HG02840 (cell line): ENCODE measurements at regions not wholly inside any gene's neighbourhood (a gene's known extent, or its start where the extent isn't known, plus 50 kb on each side); places are given as distances from the start of the nearest gene placed in this dataset.

Experiments
- ATAC-seq: cut with Tn5 transposase; IDR thresholded peaks from one replicate; pipeline ENCODE4 v1.9.1; 2021; ENCODE audit warnings: mild to moderate bottlenecking, moderate library complexity, moderate number of reproducible peaks; ENCODE audit not compliant: unreplicated experiment, low FRiP score

GRCh38 chr5:6274846-6275543, 103.4 kb downstream of the MED10 start:
- ATAC-seq, result no peak

GRCh38 chr5:6273749-6274148, 104.6 kb downstream of the MED10 start:
- ATAC-seq, result no peak

- ATAC-seq, result no peak
Measured at GRCh38 chr5:6273090-6273735, 105.1 kb downstream of the MED10 start.

DNA sequence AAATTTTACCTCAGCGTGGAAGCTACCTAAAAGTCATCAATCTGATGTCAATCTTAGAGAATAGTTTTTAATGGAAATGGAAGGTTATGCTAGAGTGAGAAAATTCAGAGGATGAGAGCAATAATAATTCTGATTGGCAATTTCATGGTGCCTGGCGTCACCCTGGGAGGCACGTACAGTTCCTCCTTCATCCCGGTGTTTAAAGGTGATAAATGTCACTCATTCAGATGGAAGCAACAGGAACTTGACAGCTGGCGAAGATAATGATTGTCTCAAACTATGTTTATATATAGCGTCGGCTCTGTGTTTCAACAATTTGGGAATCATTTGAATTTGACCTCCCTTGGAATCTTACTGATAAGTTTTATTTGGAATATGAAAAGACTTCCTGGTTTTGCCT, 108.4 kb downstream of the MED10 start:
- no peak for ATAC-seq

DNA sequence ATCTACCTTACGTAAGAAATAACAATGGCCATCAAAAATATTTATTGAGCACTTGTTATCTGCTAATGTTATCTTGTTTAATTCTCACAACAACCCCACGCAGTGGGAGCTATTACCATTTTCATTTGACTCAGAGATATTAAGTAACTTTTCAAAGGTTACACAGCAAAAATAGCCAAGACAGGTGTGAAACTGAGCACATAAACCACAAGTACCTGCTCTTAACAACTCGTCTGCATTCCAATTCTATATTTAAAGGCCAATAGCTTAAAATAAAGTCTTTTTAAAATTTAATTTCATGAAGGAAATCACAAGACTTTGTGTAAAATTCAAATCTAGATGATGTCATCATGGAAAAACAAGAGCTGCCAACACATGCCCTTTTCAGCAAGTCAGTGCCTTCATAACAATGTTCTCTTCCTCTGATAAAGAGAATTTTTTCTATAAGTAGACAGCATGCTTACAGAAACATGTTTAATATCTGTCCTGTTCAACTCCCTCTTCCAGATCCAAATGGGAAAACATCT, 111.6 kb downstream of the MED10 start:
- no peak for ATAC-seq

GRCh38 chr5:6264394-6264793, 114.0 kb downstream of the MED10 start:
- ATAC-seq, result no peak

- no peak for ATAC-seq
Measured at GRCh38 chr5:6262651-6263363, 115.5 kb downstream of the MED10 start.

- ATAC-seq, result no peak
Measured at GRCh38 chr5:6261668-6262067, 116.7 kb downstream of the MED10 start.

GRCh38 chr5:6261256-6261655, 117.1 kb downstream of the MED10 start:
- no peak for ATAC-seq

DNA sequence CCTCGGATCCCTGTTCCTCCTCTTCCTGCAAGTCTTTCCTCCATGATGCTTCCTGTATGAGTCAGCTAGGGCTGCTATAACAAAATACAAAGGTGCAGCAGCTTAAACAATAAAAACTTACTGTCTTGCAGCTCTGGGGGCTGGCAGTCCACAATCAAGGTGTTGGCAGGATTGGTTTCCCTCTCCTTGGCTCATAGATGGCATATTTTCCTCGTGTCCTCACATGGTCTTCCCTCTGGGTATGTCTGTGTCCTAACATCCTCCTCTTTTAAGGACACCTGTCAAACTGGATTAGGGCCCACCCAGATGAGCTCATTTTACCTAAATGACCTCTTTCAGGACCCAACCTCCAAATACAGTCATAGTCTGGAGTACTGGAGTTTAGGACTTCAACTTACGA, 117.5 kb downstream of the MED10 start:
- no peak for ATAC-seq

DNA sequence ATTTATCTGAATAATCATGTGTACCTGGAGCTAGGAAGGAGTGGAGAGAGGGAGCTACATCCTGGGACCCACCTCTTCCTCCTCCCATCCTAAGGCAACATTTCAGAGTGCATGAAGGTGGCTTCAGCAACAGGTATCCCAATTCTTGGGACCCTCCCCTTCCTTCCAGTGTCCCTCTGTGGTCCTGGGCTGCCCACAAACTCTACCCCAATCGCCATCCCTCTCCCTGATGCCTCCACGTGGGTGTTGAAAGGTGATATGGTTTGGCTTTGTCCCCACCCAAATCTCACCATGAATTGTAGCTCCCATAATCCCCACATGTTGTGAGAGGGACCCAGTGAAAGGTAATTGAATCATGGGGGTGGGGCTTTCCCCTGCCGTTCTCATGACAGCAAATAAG, 121.4 kb downstream of the MED10 start:
- no peak for ATAC-seq

DNA sequence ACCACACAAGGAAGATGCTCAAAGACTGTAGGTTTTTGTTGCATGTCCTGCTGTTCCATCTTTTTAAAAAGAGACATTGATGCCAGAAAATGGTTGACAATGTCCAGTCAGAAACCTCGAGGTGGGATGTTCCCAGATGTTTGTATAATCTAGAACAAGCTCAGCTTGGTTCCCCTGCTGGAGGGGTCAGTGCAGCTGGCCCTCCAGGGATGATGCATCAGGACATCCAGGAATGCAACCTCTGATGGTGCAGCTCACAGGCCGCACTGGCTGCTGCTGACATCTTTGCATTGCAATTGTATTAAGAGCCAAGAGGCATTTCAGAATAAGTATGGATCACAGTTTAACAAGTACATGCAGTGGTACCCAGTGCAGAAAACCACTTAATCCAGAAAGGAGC, 122.4 kb downstream of the MED10 start:
- no peak for ATAC-seq

DNA sequence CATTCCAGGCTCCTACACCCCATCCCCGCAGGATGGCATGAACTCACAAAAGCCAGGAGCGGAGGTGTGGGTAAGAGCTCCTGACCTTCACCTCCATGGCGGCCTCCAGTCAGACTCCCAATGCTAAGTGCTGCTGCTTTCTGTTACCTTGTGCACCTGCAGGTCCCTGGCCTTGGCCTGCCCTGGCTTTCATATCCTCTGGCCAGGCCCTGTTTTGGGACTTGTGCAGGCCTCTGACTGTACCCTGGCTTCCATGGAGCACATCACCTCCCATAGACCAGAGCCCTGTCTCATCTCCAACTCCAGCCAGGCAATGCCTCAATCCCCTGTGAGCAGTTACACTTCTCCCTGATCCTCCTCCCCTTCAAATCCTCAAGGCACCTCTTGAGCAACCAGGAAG, 124.5 kb downstream of the MED10 start:
- no peak for ATAC-seq

DNA sequence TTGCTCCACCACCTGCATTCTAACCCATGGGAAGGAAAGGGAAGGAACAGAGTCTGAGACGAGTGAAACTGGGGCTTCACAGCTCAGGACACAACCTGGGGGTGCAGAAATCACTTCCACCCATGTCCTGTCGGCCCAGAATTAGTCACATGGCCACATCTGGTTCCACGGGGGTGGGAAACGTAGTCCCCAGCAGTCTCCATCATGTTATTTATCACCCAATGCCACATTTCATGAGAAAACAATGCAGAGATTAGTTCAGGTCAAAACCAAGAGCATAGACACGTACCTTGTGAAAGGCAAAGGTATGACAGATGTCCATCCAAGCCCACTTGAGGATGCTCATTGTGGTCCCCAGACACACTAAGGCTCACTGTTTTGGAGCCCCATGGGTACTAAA, 125.1 kb downstream of the MED10 start:
- no peak for ATAC-seq

- no peak for ATAC-seq
Measured at GRCh38 chr5:6252581-6252980, 125.8 kb downstream of the MED10 start.

DNA sequence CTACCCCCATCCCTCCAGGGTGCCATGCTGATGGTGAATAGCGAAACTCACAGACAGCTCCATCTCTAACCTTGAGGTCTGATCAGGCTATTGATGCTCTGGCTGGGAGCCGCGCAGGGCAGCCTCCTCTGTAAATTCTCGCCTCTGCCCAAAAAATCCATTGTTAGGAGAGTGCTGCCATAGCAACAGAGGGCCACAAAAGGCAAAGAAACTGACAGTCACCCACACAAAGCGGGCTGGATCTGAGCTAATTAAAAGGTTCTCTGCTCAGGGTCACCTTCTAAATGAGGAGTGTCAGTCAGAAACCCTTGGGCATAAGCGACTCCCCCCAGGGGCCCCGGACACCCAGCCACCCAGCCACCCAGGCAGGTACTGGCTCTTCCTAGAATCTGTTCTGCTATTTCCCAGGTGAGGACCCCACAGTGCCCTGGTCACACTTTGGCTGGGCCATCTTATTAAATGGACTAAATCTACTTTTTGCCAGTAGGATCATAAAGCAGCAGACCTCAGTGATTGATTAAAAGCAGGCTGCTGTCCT, 126.7 kb downstream of the MED10 start:
- no peak for ATAC-seq

GRCh38 chr5:6250121-6250520, 128.2 kb downstream of the MED10 start:
- ATAC-seq, result no peak

DNA sequence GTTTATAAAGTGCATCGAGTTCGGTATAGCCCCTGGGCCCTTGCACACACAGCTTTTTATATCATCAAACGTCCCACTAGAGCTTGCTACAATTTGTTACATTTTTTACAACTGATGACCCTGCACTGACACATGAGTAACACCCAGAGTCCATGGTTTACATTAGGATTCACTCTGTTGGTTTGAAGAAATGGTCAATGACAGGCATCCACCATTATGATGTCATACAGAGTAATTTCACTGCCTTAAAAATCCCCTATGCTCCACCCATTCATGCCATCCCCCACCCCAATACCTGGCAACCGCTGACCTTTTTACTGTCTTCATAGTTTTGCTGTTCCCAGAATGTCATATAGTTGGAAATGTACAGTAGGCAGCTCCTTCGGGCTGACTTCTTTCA, 130.2 kb downstream of the MED10 start:
- no peak for ATAC-seq

GRCh38 chr5:6246820-6247437, 131.4 kb downstream of the MED10 start:
- ATAC-seq, result no peak

DNA sequence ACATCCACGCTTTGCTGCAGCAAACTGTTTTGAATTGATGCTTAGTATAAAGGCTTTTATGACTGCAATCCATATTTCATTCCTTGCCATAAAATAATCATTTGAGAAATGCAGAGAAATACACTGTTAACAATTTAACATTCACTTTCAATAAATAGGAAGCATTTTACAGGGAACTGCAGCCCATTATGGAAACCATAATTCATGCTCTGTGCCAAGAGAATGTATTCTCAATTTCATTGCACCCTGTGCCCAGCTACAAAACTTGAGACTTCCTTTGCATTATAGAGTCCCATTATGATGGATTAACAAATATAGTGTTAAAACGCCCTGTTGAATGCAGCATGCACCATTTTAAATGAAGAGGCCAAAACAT, 134.0 kb downstream of the MED10 start:
- no peak for ATAC-seq
